ENCODE measurements at regions not wholly inside any gene's neighbourhood (a gene's known extent, or its start where the extent isn't known, plus 50 kb on each side); places are given as distances from the start of the nearest gene placed in this dataset.

DNA sequence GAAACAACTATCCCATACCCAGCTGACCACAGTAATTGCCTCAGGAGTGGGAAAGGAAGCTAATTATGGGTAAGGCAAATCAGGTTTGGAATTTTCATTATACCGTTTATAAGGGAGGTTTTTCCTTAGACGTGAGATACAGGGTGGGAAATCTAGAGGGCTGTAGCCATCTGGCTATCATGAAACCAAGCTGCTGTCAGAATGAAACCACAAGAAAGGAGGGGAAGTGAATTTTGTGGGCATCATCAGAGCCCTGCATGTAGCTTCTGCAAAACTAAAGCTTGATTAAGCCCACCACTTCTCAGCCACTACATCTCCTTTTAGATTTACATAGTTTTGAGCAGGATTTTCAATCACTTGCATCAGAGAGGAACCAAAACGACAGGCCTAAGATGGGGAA, 893.5 kb downstream of the TUSC7 start:
- no peak for TF ChIP-seq ZNF114 (CRISPR knock-in tag; IDR thresholded peaks at IDR 0.05)
- TF ChIP-seq, protein P1, sequence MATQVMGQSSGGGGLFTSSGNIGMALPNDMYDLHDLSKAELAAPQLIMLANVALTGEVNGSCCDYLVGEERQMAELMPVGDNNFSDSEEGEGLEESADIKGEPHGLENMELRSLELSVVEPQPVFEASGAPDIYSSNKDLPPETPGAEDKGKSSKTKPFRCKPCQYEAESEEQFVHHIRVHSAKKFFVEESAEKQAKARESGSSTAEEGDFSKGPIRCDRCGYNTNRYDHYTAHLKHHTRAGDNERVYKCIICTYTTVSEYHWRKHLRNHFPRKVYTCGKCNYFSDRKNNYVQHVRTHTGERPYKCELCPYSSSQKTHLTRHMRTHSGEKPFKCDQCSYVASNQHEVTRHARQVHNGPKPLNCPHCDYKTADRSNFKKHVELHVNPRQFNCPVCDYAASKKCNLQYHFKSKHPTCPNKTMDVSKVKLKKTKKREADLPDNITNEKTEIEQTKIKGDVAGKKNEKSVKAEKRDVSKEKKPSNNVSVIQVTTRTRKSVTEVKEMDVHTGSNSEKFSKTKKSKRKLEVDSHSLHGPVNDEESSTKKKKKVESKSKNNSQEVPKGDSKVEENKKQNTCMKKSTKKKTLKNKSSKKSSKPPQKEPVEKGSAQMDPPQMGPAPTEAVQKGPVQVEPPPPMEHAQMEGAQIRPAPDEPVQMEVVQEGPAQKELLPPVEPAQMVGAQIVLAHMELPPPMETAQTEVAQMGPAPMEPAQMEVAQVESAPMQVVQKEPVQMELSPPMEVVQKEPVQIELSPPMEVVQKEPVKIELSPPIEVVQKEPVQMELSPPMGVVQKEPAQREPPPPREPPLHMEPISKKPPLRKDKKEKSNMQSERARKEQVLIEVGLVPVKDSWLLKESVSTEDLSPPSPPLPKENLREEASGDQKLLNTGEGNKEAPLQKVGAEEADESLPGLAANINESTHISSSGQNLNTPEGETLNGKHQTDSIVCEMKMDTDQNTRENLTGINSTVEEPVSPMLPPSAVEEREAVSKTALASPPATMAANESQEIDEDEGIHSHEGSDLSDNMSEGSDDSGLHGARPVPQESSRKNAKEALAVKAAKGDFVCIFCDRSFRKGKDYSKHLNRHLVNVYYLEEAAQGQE (IDR thresholded peaks at IDR 0.05; ENCODE audit: unreplicated experiment), result no peak
- TF ChIP-seq, protein P2, sequence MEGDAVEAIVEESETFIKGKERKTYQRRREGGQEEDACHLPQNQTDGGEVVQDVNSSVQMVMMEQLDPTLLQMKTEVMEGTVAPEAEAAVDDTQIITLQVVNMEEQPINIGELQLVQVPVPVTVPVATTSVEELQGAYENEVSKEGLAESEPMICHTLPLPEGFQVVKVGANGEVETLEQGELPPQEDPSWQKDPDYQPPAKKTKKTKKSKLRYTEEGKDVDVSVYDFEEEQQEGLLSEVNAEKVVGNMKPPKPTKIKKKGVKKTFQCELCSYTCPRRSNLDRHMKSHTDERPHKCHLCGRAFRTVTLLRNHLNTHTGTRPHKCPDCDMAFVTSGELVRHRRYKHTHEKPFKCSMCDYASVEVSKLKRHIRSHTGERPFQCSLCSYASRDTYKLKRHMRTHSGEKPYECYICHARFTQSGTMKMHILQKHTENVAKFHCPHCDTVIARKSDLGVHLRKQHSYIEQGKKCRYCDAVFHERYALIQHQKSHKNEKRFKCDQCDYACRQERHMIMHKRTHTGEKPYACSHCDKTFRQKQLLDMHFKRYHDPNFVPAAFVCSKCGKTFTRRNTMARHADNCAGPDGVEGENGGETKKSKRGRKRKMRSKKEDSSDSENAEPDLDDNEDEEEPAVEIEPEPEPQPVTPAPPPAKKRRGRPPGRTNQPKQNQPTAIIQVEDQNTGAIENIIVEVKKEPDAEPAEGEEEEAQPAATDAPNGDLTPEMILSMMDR (conservative IDR thresholded peaks at IDR 0.05; ENCODE audit: low read depth in 2 of 2), result no peak
- TF ChIP-seq, protein P3, sequence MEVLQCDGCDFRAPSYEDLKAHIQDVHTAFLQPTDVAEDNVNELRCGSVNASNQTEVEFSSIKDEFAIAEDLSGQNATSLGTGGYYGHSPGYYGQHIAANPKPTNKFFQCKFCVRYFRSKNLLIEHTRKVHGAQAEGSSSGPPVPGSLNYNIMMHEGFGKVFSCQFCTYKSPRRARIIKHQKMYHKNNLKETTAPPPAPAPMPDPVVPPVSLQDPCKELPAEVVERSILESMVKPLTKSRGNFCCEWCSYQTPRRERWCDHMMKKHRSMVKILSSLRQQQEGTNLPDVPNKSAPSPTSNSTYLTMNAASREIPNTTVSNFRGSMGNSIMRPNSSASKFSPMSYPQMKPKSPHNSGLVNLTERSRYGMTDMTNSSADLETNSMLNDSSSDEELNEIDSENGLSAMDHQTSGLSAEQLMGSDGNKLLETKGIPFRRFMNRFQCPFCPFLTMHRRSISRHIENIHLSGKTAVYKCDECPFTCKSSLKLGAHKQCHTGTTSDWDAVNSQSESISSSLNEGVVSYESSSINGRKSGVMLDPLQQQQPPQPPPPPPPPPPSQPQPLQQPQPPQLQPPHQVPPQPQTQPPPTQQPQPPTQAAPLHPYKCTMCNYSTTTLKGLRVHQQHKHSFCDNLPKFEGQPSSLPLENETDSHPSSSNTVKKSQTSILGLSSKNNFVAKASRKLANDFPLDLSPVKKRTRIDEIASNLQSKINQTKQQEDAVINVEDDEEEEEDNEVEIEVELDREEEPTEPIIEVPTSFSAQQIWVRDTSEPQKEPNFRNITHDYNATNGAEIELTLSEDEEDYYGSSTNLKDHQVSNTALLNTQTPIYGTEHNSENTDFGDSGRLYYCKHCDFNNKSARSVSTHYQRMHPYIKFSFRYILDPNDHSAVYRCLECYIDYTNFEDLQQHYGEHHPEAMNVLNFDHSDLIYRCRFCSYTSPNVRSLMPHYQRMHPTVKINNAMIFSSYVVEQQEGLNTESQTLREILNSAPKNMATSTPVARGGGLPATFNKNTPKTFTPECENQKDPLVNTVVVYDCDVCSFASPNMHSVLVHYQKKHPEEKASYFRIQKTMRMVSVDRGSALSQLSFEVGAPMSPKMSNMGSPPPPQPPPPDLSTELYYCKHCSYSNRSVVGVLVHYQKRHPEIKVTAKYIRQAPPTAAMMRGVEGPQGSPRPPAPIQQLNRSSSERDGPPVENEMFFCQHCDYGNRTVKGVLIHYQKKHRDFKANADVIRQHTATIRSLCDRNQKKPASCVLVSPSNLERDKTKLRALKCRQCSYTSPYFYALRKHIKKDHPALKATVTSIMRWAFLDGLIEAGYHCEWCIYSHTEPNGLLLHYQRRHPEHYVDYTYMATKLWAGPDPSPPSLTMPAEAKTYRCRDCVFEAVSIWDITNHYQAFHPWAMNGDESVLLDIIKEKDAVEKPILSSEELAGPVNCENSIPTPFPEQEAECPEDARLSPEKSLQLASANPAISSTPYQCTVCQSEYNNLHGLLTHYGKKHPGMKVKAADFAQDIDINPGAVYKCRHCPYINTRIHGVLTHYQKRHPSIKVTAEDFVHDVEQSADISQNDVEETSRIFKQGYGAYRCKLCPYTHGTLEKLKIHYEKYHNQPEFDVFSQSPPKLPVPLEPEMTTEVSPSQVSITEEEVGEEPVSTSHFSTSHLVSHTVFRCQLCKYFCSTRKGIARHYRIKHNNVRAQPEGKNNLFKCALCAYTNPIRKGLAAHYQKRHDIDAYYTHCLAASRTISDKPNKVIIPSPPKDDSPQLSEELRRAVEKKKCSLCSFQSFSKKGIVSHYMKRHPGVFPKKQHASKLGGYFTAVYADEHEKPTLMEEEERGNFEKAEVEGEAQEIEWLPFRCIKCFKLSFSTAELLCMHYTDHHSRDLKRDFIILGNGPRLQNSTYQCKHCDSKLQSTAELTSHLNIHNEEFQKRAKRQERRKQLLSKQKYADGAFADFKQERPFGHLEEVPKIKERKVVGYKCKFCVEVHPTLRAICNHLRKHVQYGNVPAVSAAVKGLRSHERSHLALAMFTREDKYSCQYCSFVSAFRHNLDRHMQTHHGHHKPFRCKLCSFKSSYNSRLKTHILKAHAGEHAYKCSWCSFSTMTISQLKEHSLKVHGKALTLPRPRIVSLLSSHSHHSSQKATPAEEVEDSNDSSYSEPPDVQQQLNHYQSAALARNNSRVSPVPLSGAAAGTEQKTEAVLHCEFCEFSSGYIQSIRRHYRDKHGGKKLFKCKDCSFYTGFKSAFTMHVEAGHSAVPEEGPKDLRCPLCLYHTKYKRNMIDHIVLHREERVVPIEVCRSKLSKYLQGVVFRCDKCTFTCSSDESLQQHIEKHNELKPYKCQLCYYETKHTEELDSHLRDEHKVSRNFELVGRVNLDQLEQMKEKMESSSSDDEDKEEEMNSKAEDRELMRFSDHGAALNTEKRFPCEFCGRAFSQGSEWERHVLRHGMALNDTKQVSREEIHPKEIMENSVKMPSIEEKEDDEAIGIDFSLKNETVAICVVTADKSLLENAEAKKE (CRISPR knock-in tag; IDR thresholded peaks at IDR 0.05), result no peak
- H3K36me3 Mint-ChIP-seq (ENCODE audit: low read depth), result no peaks in the 10 kb centered on the region
- no peak overlapping the region; the same call in 1 of the 2 replicates for H3K27ac ChIP-seq (ENCODE audit: low read depth)

More for the DNA sequence above, 893.5 kb downstream of the TUSC7 start:
- Histone ChIP-seq H3F3A (replicated peaks; ENCODE audit: low read depth) (no peaks in the 10 kb centered on the region), H3K9me2 (ENCODE audit: insufficient read depth) (peaks cover 3% of the 10 kb centered on the region), H3K27me3 (ENCODE audit: insufficient read depth) (no peaks in the 10 kb centered on the region), H4K20me1 (replicated peaks; ENCODE audit: insufficient read depth) (no peaks in the 10 kb centered on the region), H3K36me3 (ENCODE audit: insufficient read depth) (no peaks in the 10 kb centered on the region), H2AFZ (0 out of 2 replicates have a peak overlapping the region, but pooled peaks have one; percentile 11), H3K79me2 (replicated peaks; ENCODE audit: insufficient read depth) (no peaks in the 10 kb centered on the region), H3K4me3 (no peak overlapping the region), H3K4me1 (ENCODE audit: insufficient read depth) (peaks cover 18% of the 10 kb centered on the region), H3K4me2 (no peak overlapping the region)
- H3K27ac Mint-ChIP-seq, result no peak overlapping the region
- H3K4me1 Mint-ChIP-seq, result peaks cover 29% of the 10 kb centered on the region
- DNase-seq (ENCODE audit: low spot score) (no peak), ATAC-seq (no peak)
- H3K27me3 Mint-ChIP-seq (ENCODE audit: insufficient read depth, low read depth, poor library complexity), result no peaks in the 10 kb centered on the region
- H3K9me3 Mint-ChIP-seq, result no peaks in the 10 kb centered on the region
- no peak overlapping the region for H3K4me3 Mint-ChIP-seq

All from GM23338 (cell line).